CD4-positive, alpha-beta T cell treated with Interleukin-4 for 1 hour (primary cell): ENCODE measurements at regions not wholly inside any gene's neighbourhood (a gene's known extent, or its start where the extent isn't known, plus 50 kb on each side); places are given as distances from the start of the nearest gene placed in this dataset.
A peak's percentile ranks its signal among the peaks of the same experiment; 100 is the strongest.
"Not testable (repeated sequence)": the region's sequence is repeated elsewhere in the genome, so short reads cannot be mapped to it uniquely, and the experiment has no call there.

Source experiments
- DNase-seq, 2 donors: peaks; one replicate each; pipeline ENCODE4 v3.0.0-alpha.2; 2020 to 2022

- DNase-seq = no peak
Observed at GRCh38 chr3:106125321-106125720, 256.5 kb upstream of the CBLB start.

GRCh38 chr3:106126067-106126845 lies 257.4 kb upstream of the CBLB start:
- DNase-seq = no peak

DNA sequence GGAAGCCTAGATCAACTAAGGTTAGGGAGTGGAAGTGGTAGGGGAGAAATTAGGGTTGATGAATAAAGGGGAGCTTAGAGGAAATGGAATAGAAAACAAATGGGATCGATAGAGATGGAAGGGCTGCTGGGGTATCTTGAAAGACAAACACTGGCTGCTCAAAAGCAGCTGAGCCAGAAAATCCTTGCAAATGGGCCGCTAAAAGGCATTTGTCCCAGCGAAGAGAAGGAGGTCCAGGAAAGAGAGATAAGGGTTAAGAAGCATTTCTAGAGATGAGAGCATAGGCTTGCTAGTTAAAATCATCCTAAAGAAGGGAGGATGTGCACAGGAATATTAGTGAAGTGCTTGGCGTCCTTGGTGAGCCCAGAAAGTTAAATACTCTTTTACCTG lies 258.0 kb upstream of the CBLB start:
- DNase-seq = no peak

- no peak for DNase-seq
Observed at GRCh38 chr3:106129939-106130338, 261.1 kb upstream of the CBLB start.

- no peak for DNase-seq
Observed at GRCh38 chr3:106130384-106131198, 261.8 kb upstream of the CBLB start.

GRCh38 chr3:106135451-106136160 lies 266.8 kb upstream of the CBLB start:
- no peak for DNase-seq

DNA sequence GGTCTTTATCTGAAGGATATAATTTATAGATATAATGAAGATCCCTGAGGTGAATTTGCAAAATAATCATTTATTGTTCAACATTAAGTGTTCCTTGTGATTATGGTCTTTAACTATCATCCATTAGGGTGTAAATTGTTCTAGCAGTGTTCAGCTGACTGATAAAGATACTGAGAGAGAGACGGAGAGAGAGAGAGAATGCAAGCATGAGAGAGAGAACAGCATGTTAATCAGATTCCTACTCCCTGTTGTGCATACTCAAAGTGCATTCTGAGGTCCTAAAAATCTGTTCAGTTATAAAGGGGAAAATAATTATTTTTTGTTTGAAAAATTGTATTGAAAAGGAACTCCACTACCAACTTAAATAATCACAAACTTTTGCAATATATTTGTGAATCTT lies 271.0 kb upstream of the CBLB start:
- no peak for DNase-seq

DNA sequence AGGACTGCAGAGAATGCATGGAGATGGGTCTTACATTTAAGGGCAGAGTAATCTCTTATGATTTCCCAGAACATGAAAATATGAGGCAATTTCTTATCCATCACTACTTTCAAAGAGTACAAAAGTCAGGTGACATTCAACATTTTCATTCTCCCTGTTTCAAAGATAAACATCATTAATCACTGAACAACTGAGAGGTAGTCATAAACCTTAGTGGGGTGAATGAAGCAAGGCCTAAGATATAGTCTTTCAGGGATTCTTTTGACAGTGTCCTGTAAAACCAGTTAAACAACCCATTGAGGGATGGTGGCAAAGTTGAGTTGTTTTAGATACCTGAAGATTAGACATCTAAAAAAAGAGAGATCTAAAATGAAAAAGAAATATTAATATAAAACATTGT lies 271.6 kb upstream of the CBLB start:
- no peak for DNase-seq

- no peak for DNase-seq
Observed at GRCh38 chr3:106144030-106144429, 275.2 kb upstream of the CBLB start.

- not testable (repeated sequence) for DNase-seq
Observed at GRCh38 chr3:106148440-106149082, 279.7 kb upstream of the CBLB start.

- no peak for DNase-seq
Observed at GRCh38 chr3:106157411-106157810, 288.6 kb upstream of the CBLB start.

- no peak for DNase-seq
Observed at GRCh38 chr3:106160396-106160795, 291.6 kb upstream of the CBLB start.

GRCh38 chr3:106161246-106161645 lies 292.4 kb upstream of the CBLB start:
- DNase-seq = no peak

DNA sequence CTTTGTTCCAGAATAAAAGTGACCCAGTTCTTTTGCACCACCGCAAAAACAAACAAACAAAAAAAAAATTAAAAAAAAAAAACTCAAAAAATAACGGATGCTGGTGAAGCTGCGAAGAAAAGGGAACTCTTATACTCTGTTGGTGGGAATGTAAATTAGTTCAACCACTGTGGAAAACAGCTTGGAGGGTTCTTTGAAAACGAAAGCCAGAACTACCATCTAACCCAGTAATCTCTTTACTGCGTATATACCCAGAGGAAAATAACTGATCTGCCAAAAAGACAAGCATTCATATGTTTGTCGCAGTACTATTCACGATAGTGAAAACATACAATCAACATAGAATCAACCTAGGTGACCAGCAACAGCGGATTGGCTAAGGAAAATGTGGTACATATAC lies 298.9 kb upstream of the CBLB start:
- no peak for DNase-seq

DNA sequence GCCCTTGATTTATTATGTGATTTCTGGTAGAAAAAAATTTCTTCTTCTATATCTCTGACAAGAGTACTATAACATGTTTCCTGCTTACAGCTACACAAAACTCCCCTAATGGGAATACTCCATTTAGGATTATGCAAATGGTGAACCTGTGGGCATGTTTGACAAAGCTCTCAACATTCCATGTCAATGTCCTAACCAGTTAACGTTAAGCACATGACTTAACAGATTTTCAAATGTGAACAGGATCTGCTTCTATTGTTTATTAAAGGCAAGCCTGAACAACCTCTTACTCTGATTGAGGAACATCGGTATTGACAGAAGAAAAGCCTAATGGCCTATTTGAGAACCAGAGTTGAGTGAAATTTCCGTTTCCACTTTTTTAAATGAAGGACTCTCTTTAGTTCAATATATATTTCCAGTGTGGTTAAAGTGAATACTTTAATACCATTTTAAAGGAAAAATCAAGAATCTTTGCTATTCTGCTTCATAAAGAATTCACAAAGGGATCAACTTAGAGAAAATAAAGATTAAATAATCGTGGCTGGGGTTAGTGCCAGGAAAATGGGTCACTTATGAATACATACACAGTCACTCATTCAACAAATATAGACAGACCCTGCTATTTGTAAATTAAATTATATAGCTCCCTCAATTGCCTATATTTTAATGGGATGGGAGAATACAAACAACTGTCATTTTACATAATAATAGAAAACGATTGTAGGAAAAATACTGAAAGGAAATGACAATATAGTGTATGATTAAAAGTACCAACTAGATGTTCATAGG lies 300.3 kb upstream of the CBLB start:
- no peak for DNase-seq

GRCh38 chr3:106170636-106171035 lies 301.8 kb upstream of the CBLB start:
- DNase-seq = no peak

DNA sequence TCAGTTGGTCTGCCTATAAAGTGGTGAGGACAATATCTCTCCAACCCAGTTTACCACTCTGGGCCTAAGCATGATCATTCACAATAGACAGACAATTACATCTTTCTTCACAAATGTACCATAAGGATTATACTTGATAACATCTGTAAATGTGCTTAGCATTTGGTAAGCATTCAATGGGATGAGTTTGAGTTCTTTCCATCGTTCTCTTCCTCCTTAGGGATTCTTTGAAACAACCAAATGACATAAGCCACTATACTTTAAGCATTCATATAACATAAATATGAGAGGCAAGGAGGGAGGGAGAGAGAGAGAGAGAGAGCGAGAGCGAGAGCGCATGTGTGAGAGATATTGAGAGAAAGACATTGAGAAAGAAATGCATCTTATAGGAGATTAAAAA lies 303.3 kb upstream of the CBLB start:
- no peak for DNase-seq

DNA sequence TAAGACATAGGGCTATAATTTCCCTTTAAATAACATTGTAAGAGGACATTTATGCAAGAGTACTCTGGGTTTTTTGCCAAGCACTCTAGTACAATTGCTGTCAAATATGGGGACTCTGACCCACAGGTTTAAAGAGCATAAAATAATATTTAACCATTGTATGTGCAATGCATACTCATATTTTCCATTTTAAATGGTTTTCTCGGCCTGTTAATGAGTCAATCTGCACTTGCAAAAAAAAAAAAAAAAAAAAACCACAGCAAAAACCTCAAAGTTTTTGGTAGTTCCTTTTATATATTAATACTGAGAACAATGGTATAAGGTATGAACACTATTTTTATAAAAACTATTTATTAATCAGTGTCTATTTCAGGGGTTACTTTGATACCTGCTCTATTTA lies 304.0 kb upstream of the CBLB start:
- peak in 1 of 2 donors; percentile 37 for DNase-seq

DNA sequence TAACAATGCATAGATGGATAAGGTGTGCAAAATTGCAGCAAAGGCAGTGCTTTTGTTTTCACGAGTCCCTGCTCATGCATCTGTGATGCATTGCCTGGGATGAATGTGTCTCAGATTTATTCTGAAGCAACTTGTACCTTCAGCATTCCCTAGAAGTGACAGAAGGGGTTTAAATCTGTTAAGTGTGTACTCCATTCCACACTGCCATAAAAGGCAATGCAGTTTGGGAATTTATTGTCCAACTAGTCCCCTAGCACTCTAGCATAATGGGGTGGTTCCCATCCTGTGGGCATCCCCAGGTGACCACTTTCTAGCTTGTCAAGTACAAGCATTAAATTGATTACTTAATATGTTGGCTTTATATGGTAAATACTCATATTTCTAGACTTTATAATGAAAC lies 306.5 kb upstream of the CBLB start:
- no peak for DNase-seq

GRCh38 chr3:106176734-106177133 lies 307.9 kb upstream of the CBLB start:
- DNase-seq = peak; percentile 54 to 77

DNA sequence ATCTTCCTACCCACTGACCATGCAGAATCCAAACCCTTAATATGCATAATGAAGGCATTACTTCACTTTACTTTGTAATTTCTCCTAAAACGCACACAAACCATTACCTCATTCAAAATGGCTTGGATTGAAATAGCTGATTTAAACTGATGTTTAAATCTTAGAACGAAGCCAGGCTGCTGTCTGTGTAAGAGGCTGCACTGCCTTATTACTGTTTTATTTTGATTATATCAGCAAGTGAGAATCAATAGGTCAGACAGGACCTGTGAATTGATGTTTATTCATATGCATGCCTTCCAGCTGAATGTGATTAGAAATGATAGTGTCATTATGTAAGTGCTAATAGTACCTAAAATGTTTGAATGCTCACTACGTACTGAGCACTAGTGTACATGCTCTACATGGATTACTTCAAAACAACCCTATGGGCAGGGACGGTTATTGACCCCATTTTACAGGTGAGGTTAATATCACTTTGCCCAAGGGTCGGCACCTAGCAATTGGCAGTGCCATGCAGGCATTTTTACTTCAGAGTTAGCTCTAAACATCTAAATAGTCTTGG lies 314.2 kb upstream of the CBLB start:
- DNase-seq = no peak
